ENCODE measurements at regions not wholly inside any gene's neighbourhood (a gene's known extent, or its start where the extent isn't known, plus 50 kb on each side); places are given as distances from the start of the nearest gene placed in this dataset.

DNA sequence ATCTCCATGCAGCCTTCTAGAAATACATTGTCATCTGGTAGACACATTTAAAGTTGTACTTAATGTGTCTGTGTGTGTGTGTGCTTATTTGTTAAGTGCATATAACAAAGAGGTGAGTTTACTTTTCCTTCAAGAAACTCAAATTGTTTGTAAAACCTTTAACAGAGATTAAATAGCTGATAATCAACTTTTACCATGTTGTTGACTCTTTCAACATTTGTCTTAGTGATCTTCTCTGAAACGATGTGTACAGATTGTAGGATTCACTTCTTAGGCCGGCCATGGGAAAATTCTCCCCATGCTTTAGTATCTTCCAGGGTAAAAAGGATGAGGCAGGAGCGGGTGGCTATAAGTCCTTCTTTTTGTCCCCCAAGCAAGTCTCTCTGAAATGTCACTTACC is 292.9 kb upstream of the MAF start:
- H2BK12ac ChIP-seq (ENCODE audit: low read length in 2 of 2): no peak overlapping the region
- no peaks in the 10 kb centered on the region for H3K36me3 ChIP-seq (ENCODE audit: control insufficient read depth in 1 of 2, insufficient read depth in 2 of 2, low read depth in 1 of 2, low read length in 2 of 2)
- no peak for DNase-seq
- H3K9ac ChIP-seq (ENCODE audit: low read length): no peak overlapping the region
- H3K4me2 ChIP-seq (ENCODE audit: low read length, poor library complexity, severe bottlenecking): no peak overlapping the region
- no peak overlapping the region for H4K8ac ChIP-seq (ENCODE audit: low read length)
- H2BK15ac ChIP-seq (ENCODE audit: low read depth, poor library complexity, severe bottlenecking): no peak overlapping the region
- peaks cover 0 to 47% of the 10 kb centered on the region in 2 experiments for H3K27me3 ChIP-seq (ENCODE audit: control insufficient read depth in 1 of 2, insufficient read depth in 1 of 2, low read length in 2 of 2)
- 93% methylated on average over 3 of the region's 3 CpGs for WGBS
- no peak overlapping the region for H3K4me3 ChIP-seq (ENCODE audit: insufficient read depth in 1 of 2, low read depth in 1 of 2, low read length in 2 of 2)
- H3K4me1 ChIP-seq (ENCODE audit: control insufficient read depth, insufficient read depth, low read depth, low read length): peaks cover 5% of the 10 kb centered on the region
- no peak overlapping the region for H3K4ac ChIP-seq (ENCODE audit: low read depth in 1 of 2, low read length in 2 of 2)
- H3K14ac ChIP-seq (ENCODE audit: low read length in 2 of 2): no peak overlapping the region
- no peaks in the 10 kb centered on the region for H3K79me1 ChIP-seq (replicated peaks; ENCODE audit: low read length, poor library complexity, severe bottlenecking)
- H3K18ac ChIP-seq (ENCODE audit: low read depth in 1 of 2, low read length in 2 of 2): no peak overlapping the region
- no peak overlapping the region for H2AFZ ChIP-seq (ENCODE audit: low read depth, low read length)
- H4K91ac ChIP-seq (ENCODE audit: low read length): no peak overlapping the region
- no peak overlapping the region for H2AK5ac ChIP-seq (ENCODE audit: low read length, severe bottlenecking)
- no peaks in the 10 kb centered on the region for H3K9me3 ChIP-seq (ENCODE audit: control insufficient read depth, low read length)
- H2BK120ac ChIP-seq (ENCODE audit: low read depth, low read length): no peak overlapping the region
- H3K23ac ChIP-seq (ENCODE audit: low read length in 2 of 2): no peak overlapping the region
- no peak overlapping the region for H3K27ac ChIP-seq (ENCODE audit: low read length, poor library complexity, severe bottlenecking)
- H2BK5ac ChIP-seq (ENCODE audit: low read depth, low read length, poor library complexity, severe bottlenecking): no peak overlapping the region

DNA sequence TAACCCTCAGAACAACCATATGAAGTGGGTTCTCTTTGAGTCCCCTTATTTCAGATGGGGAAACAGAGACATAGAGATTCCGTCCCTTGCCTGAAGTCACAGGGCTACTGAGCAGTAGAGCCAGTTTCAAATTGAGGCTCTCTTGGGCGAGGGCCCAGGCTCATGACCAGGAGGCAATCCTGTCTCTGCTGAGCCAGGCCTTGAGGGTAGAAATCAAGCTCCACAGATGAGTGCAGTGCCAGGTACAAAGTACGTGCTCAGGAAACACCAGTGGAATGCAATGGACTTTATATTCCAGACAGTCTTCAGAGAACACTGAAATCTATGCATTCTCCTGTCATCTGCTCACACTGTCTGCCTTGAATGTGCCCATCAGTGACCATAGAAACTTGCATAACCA is 291.7 kb upstream of the MAF start:
- Histone ChIP-seq H2AK5ac (ENCODE audit: low read length, severe bottlenecking) (no peak overlapping the region), H4K8ac (ENCODE audit: low read length) (no peak overlapping the region), H3K4me2 (ENCODE audit: low read length, poor library complexity, severe bottlenecking) (no peak overlapping the region), H3K36me3 (ENCODE audit: control insufficient read depth in 1 of 2, insufficient read depth in 2 of 2, low read depth in 1 of 2, low read length in 2 of 2) (no peaks in the 10 kb centered on the region), H3K18ac (ENCODE audit: low read depth in 1 of 2, low read length in 2 of 2) (no peak overlapping the region), H3K23ac (ENCODE audit: low read length in 2 of 2) (no peak overlapping the region), H2BK12ac (ENCODE audit: low read length in 2 of 2) (no peak overlapping the region), H3K9me3 (ENCODE audit: control insufficient read depth, low read length) (no peaks in the 10 kb centered on the region), H3K9ac (ENCODE audit: low read length) (no peak overlapping the region), H3K4me1 (ENCODE audit: control insufficient read depth, insufficient read depth, low read depth, low read length) (peaks cover 5% of the 10 kb centered on the region), H2BK15ac (ENCODE audit: low read depth, poor library complexity, severe bottlenecking) (no peak overlapping the region), H3K79me1 (replicated peaks; ENCODE audit: low read length, poor library complexity, severe bottlenecking) (no peaks in the 10 kb centered on the region), H2BK120ac (ENCODE audit: low read depth, low read length) (no peak overlapping the region), H3K27ac (ENCODE audit: low read length, poor library complexity, severe bottlenecking) (no peak overlapping the region), H3K4me3 (ENCODE audit: insufficient read depth in 1 of 2, low read depth in 1 of 2, low read length in 2 of 2) (no peak overlapping the region), H4K91ac (ENCODE audit: low read length) (no peak overlapping the region), H3K4ac (ENCODE audit: low read depth in 1 of 2, low read length in 2 of 2) (no peak overlapping the region), H3K14ac (ENCODE audit: low read length in 2 of 2) (no peak overlapping the region), H2AFZ (ENCODE audit: low read depth, low read length) (no peak overlapping the region), H3K27me3 (ENCODE audit: control insufficient read depth in 1 of 2, insufficient read depth in 1 of 2, low read length in 2 of 2) (peaks cover 0 to 47% of the 10 kb centered on the region in 2 experiments), H2BK5ac (ENCODE audit: low read depth, low read length, poor library complexity, severe bottlenecking) (no peak overlapping the region)
- whole genome bisulfite sequencing: 91% methylated on average over 3 of the region's 3 CpGs
- no peak for DNase-seq

DNA sequence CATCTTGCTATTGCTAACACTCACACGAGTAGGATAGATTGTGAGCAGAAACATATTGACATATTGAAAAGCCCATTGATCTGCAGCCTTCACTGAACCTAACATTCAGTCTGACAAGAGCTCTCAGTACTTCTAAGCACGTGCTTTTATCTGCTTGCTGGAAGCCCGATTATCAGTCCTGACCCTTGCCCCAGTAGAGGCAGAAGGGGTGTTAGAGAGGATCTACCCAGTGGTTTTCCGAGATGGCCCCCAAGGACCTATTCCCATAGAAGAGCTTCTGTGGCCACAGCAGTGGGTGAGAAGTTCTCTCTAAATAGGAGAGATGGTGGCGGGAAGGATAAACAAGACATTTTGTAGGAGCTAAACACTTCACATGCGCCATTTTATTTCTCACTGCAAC is 290.9 kb upstream of the MAF start:
- Histone ChIP-seq H3K27me3 (ENCODE audit: control insufficient read depth in 1 of 2, insufficient read depth in 1 of 2, low read length in 2 of 2) (peaks cover 0 to 40% of the 10 kb centered on the region in 2 experiments), H2AK5ac (ENCODE audit: low read length, severe bottlenecking) (no peak overlapping the region), H3K4me2 (ENCODE audit: low read length, poor library complexity, severe bottlenecking) (no peak overlapping the region), H2BK12ac (ENCODE audit: low read length in 2 of 2) (no peak overlapping the region), H3K4me3 (ENCODE audit: insufficient read depth in 1 of 2, low read depth in 1 of 2, low read length in 2 of 2) (no peak overlapping the region), H3K9ac (ENCODE audit: low read length) (no peak overlapping the region), H2BK15ac (ENCODE audit: low read depth, poor library complexity, severe bottlenecking) (no peak overlapping the region), H3K14ac (ENCODE audit: low read length in 2 of 2) (no peak overlapping the region), H4K8ac (ENCODE audit: low read length) (no peak overlapping the region), H2AFZ (ENCODE audit: low read depth, low read length) (no peak overlapping the region), H3K4ac (ENCODE audit: low read depth in 1 of 2, low read length in 2 of 2) (no peak overlapping the region), H3K9me3 (ENCODE audit: control insufficient read depth, low read length) (no peaks in the 10 kb centered on the region), H4K91ac (ENCODE audit: low read length) (no peak overlapping the region), H2BK5ac (ENCODE audit: low read depth, low read length, poor library complexity, severe bottlenecking) (no peak overlapping the region), H3K36me3 (ENCODE audit: control insufficient read depth in 1 of 2, insufficient read depth in 2 of 2, low read depth in 1 of 2, low read length in 2 of 2) (no peaks in the 10 kb centered on the region), H2BK120ac (ENCODE audit: low read depth, low read length) (no peak overlapping the region), H3K18ac (ENCODE audit: low read depth in 1 of 2, low read length in 2 of 2) (no peak overlapping the region), H3K79me1 (replicated peaks; ENCODE audit: low read length, poor library complexity, severe bottlenecking) (no peaks in the 10 kb centered on the region), H3K23ac (ENCODE audit: low read length in 2 of 2) (no peak overlapping the region), H3K4me1 (ENCODE audit: control insufficient read depth, insufficient read depth, low read depth, low read length) (no peaks in the 10 kb centered on the region), H3K27ac (ENCODE audit: low read length, poor library complexity, severe bottlenecking) (no peak overlapping the region)
- no peak for DNase-seq
- 96% methylated on average over 5 of the region's 6 CpGs for WGBS

DNA sequence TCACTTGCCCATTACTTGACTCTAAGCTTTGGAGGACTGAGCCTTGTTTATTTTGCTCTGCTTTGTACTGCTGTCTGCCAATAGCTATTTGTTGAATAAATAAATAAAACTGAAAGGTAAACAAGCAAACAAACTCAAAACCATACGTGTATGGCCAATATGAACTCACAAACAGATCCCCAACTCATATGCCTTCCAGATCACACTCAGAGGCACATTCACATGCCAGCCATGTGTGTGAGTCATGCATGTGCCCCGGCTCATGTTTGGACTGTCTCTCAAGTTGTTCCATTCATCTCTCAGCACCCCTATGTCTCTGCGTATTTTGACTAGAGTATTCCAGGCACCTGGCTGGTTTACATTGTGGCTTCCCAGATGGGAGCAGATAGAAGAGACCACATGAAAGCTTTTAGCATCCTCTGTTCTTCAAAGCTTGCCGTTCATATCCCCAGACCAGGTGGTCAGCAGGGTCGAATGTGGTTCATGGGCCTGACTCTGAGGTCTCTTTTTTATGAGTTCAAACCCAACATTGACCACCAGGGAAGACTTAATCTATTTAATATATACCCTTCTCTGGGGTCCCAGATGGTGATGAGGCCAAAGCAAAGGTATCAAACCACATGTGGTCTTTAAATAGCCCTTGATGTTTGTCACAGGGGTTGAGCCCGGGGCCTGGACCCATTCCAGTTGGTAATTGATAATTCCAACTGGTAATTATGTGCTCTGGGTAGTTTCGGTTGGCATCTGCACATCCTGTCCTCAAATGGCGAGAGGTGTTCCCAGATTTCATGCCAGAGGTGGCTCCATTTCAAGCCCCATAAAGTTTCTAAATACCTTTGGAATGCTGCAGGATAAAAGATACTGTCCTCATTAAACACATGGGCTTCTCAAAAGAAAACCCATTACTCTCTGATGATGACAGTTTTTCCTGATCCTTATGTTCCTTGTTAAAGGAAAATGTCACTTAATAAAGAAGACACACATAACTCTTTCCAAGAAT is 287.3 kb upstream of the MAF start:
- Histone ChIP-seq H3K4ac (ENCODE audit: low read depth in 1 of 2, low read length in 2 of 2) (no peak overlapping the region), H3K14ac (ENCODE audit: low read length in 2 of 2) (no peak overlapping the region), H2AK5ac (ENCODE audit: low read length, severe bottlenecking) (no peak overlapping the region), H3K4me3 (ENCODE audit: insufficient read depth in 1 of 2, low read depth in 1 of 2, low read length in 2 of 2) (no peak overlapping the region), H4K8ac (ENCODE audit: low read length) (no peak overlapping the region), H3K27ac (ENCODE audit: low read length, poor library complexity, severe bottlenecking) (no peak overlapping the region), H3K18ac (ENCODE audit: low read depth in 1 of 2, low read length in 2 of 2) (no peak overlapping the region), H3K27me3 (ENCODE audit: control insufficient read depth in 1 of 2, insufficient read depth in 1 of 2, low read length in 2 of 2) (peaks cover 0 to 15% of the 10 kb centered on the region in 2 experiments), H2BK15ac (ENCODE audit: low read depth, poor library complexity, severe bottlenecking) (no peak overlapping the region), H3K4me2 (ENCODE audit: low read length, poor library complexity, severe bottlenecking) (no peak overlapping the region), H3K79me1 (replicated peaks; ENCODE audit: low read length, poor library complexity, severe bottlenecking) (no peaks in the 10 kb centered on the region), H2BK12ac (ENCODE audit: low read length in 2 of 2) (no peak overlapping the region), H3K4me1 (ENCODE audit: control insufficient read depth, insufficient read depth, low read depth, low read length) (no peaks in the 10 kb centered on the region), H3K36me3 (ENCODE audit: control insufficient read depth in 1 of 2, insufficient read depth in 2 of 2, low read depth in 1 of 2, low read length in 2 of 2) (no peaks in the 10 kb centered on the region), H3K9me3 (ENCODE audit: control insufficient read depth, low read length) (no peaks in the 10 kb centered on the region), H2AFZ (ENCODE audit: low read depth, low read length) (no peak overlapping the region), H3K9ac (ENCODE audit: low read length) (no peak overlapping the region), H2BK120ac (ENCODE audit: low read depth, low read length) (no peak overlapping the region), H2BK5ac (ENCODE audit: low read depth, low read length, poor library complexity, severe bottlenecking) (no peak overlapping the region), H4K91ac (ENCODE audit: low read length) (no peak overlapping the region), H3K23ac (ENCODE audit: low read length in 2 of 2) (no peak overlapping the region)
- WGBS: 86% methylated on average over 7 of the region's 8 CpGs
- DNase-seq: no peak
